ENCODE measurements at regions not wholly inside any gene's neighbourhood (a gene's known extent, or its start where the extent isn't known, plus 50 kb on each side); places are given as distances from the start of the nearest gene placed in this dataset.

GRCh38 chr15:47983533-47983932 is 137.3 kb upstream of the SLC24A5 start:
- Histone ChIP-seq H2AFZ (ENCODE audit: low read length) (no peak overlapping the region), H3K4me1 (ENCODE audit: insufficient read depth, low read length) (no peaks in the 10 kb centered on the region), H3K27me3 (ENCODE audit: insufficient read depth, low read length) (peaks cover 3% of the 10 kb centered on the region), H3K27ac (ENCODE audit: low read depth, low read length) (no peak overlapping the region), H3K79me2 (ENCODE audit: insufficient read depth, low read length) (no peaks in the 10 kb centered on the region), H4K20me1 (ENCODE audit: insufficient read depth, low read length) (no peaks in the 10 kb centered on the region), H3K9me3 (ENCODE audit: low read depth, low read length) (no peaks in the 10 kb centered on the region), H3K4me2 (ENCODE audit: insufficient read depth, low read length) (no peak overlapping the region), H3K4me3 (ENCODE audit: insufficient read depth, low read length) (no peak overlapping the region), H3K36me3 (ENCODE audit: insufficient read depth, low read length) (no peaks in the 10 kb centered on the region)
- no peak for TF ChIP-seq CTCF (IDR thresholded peaks at IDR 0.05; ENCODE audit: extremely low read depth, low read depth, low read length)
- no peak for DNase-seq (ENCODE audit: insufficient read length, low spot score, missing footprints)

GRCh38 chr15:47985568-47985967 is 135.2 kb upstream of the SLC24A5 start:
- no peak for DNase-seq (ENCODE audit: insufficient read length, low spot score, missing footprints)
- H3K4me3 ChIP-seq (ENCODE audit: insufficient read depth, low read length) = no peak overlapping the region
- TF ChIP-seq CTCF (IDR thresholded peaks at IDR 0.05; ENCODE audit: extremely low read depth, low read depth, low read length) = no peak
- H3K4me1 ChIP-seq (ENCODE audit: insufficient read depth, low read length) = no peaks in the 10 kb centered on the region
- H3K36me3 ChIP-seq (ENCODE audit: insufficient read depth, low read length) = no peaks in the 10 kb centered on the region
- H3K9me3 ChIP-seq (ENCODE audit: low read depth, low read length) = no peaks in the 10 kb centered on the region
- no peak overlapping the region for H2AFZ ChIP-seq (ENCODE audit: low read length)
- H3K4me2 ChIP-seq (ENCODE audit: insufficient read depth, low read length) = no peak overlapping the region
- H3K27ac ChIP-seq (ENCODE audit: low read depth, low read length) = no peak overlapping the region
- peaks cover 3% of the 10 kb centered on the region for H3K27me3 ChIP-seq (ENCODE audit: insufficient read depth, low read length)
- no peaks in the 10 kb centered on the region for H4K20me1 ChIP-seq (ENCODE audit: insufficient read depth, low read length)
- no peaks in the 10 kb centered on the region for H3K79me2 ChIP-seq (ENCODE audit: insufficient read depth, low read length)

- H3K36me3 ChIP-seq (ENCODE audit: insufficient read depth, low read length) = no peaks in the 10 kb centered on the region
- no peak for DNase-seq (ENCODE audit: insufficient read length, low spot score, missing footprints)
- no peak for TF ChIP-seq CTCF (IDR thresholded peaks at IDR 0.05; ENCODE audit: extremely low read depth, low read depth, low read length)
- H3K27me3 ChIP-seq (ENCODE audit: insufficient read depth, low read length) = peaks cover 3% of the 10 kb centered on the region
- H3K4me1 ChIP-seq (ENCODE audit: insufficient read depth, low read length) = no peaks in the 10 kb centered on the region
- H2AFZ ChIP-seq (ENCODE audit: low read length) = no peak overlapping the region
- H3K4me2 ChIP-seq (ENCODE audit: insufficient read depth, low read length) = no peak overlapping the region
- H3K4me3 ChIP-seq (ENCODE audit: insufficient read depth, low read length) = no peak overlapping the region
- no peaks in the 10 kb centered on the region for H3K9me3 ChIP-seq (ENCODE audit: low read depth, low read length)
- H4K20me1 ChIP-seq (ENCODE audit: insufficient read depth, low read length) = no peaks in the 10 kb centered on the region
- no peaks in the 10 kb centered on the region for H3K79me2 ChIP-seq (ENCODE audit: insufficient read depth, low read length)
- H3K27ac ChIP-seq (ENCODE audit: low read depth, low read length) = no peak overlapping the region
These were observed 133.3 kb upstream of the SLC24A5 start for GRCh38 chr15:47987461-47987860.

GRCh38 chr15:47987908-47988532 is 132.8 kb upstream of the SLC24A5 start:
- H2AFZ ChIP-seq (ENCODE audit: low read length) = no peak overlapping the region
- TF ChIP-seq CTCF (IDR thresholded peaks at IDR 0.05; ENCODE audit: extremely low read depth, low read depth, low read length) = peak; percentile 70
- H3K4me3 ChIP-seq (ENCODE audit: insufficient read depth, low read length) = no peak overlapping the region
- no peak overlapping the region for H3K4me2 ChIP-seq (ENCODE audit: insufficient read depth, low read length)
- no peaks in the 10 kb centered on the region for H3K36me3 ChIP-seq (ENCODE audit: insufficient read depth, low read length)
- H3K27ac ChIP-seq (ENCODE audit: low read depth, low read length) = no peak overlapping the region
- no peaks in the 10 kb centered on the region for H3K79me2 ChIP-seq (ENCODE audit: insufficient read depth, low read length)
- DNase-seq (ENCODE audit: insufficient read length, low spot score, missing footprints) = no peak
- no peaks in the 10 kb centered on the region for H4K20me1 ChIP-seq (ENCODE audit: insufficient read depth, low read length)
- no peaks in the 10 kb centered on the region for H3K4me1 ChIP-seq (ENCODE audit: insufficient read depth, low read length)
- no peaks in the 10 kb centered on the region for H3K9me3 ChIP-seq (ENCODE audit: low read depth, low read length)
- peaks cover 1% of the 10 kb centered on the region for H3K27me3 ChIP-seq (ENCODE audit: insufficient read depth, low read length)

Data from osteoblast (primary cell).